ENCODE measurements at regions not wholly inside any gene's neighbourhood (a gene's known extent, or its start where the extent isn't known, plus 50 kb on each side); places are given as distances from the start of the nearest gene placed in this dataset.

- TF ChIP-seq MAX (IDR thresholded peaks at IDR 0.05; ENCODE audit: insufficient read depth, insufficient read length) (no peak), POLR2A (IDR thresholded peaks at IDR 0.05; ENCODE audit: low read depth, low read length) (no peak), CTCF (IDR thresholded peaks at IDR 0.05; ENCODE audit: extremely low read depth in 1 of 2, insufficient read depth in 1 of 2, low read depth in 1 of 2, low read length in 2 of 2) (no peak), POLR2AphosphoS5 (IDR thresholded peaks at IDR 0.05; ENCODE audit: insufficient read depth, low read depth, low read length) (no peak), FOS (IDR thresholded peaks at IDR 0.05; ENCODE audit: borderline replicate concordance, insufficient read depth, low read length) (no peak), EZH2 (IDR thresholded peaks at IDR 0.05; ENCODE audit: borderline replicate concordance, low read depth, low read length, severe bottlenecking) (no peak), MYC (IDR thresholded peaks at IDR 0.05; ENCODE audit: low read depth, low read length) (no peak), JUN (IDR thresholded peaks at IDR 0.05; ENCODE audit: borderline replicate concordance, insufficient read depth, insufficient read length, low read depth) (peak; percentile 12), GATA2 (IDR thresholded peaks at IDR 0.05; ENCODE audit: insufficient read depth, insufficient read length, low read depth, low read length) (no peak)
These were observed 465.3 kb upstream of the ARRDC3 start for GRCh38 chr5:91848453-91848852.

All from endothelial cell of umbilical vein (primary cell).